Cardiac fibroblast (primary cell): ENCODE measurements at regions not wholly inside any gene's neighbourhood (a gene's known extent, or its start where the extent isn't known, plus 50 kb on each side); places are given as distances from the start of the nearest gene placed in this dataset.

Experiments used
- DNase-seq, 2 donors: peaks; one replicate each; pipeline versions ENCODE4 v3.0.0 to v3.0.0-alpha.2; 2010; ENCODE audit warnings: low read depth in 2 of 2
- H3K4me3 ChIP-seq, 2 donors: replicated peaks in 1 of 2; 1 replicate in 1 of 2; 2 replicates in 1 of 2; pipeline ENCODE4 v1.5.1; 2011; ENCODE audit warnings: low read depth in 2 of 2, low read length in 2 of 2, mild to moderate bottlenecking in 2 of 2, moderate library complexity in 1 of 2
- CTCF ChIP-seq: IDR thresholded peaks from one replicate; pipeline ENCODE4 v1.5.1; 2011; ENCODE audit warnings: low read depth, mild to moderate bottlenecking, low read length, inconsistent platforms

- no peak overlapping the region for H3K4me3 ChIP-seq
- TF ChIP-seq CTCF: no peak
- no peak for DNase-seq
Measured at GRCh38 chr16:35737076-35737475, 2277.7 kb downstream of the TP53TG3F start.

GRCh38 chr16:35741546-35741945 lies 2282.1 kb downstream of the TP53TG3F start:
- no peak for DNase-seq
- no peak overlapping the region for H3K4me3 ChIP-seq
- no peak for TF ChIP-seq CTCF

DNA sequence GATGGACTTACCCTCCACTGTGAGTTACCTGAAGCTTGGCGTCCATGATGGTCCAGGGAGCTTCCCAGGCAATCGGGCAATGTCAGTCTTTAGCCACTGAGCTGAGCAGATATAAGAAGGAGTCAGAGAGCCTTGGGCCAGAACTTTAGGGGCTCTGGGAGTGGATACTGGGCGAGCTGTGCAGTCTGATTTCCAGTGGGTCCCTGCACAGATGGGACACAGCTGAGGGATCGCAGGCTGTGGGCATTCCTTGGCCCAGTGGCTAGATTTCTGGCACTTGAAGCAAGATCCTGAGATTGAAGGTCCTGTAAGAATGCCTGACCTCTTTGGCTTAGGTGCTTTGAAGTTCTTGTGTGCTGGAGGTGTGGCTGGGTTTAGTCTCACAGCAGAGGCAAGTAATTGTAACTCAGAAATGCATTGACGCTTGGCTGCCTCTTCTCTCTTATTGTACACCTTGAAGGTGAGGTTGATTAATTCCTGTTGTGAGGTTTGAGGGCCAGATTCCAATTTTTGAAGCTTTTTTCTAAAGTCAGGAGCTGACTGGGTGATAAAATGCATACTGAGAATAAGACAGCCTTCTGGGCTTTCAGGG lies 2283.8 kb downstream of the TP53TG3F start:
- no peak overlapping the region for H3K4me3 ChIP-seq
- no peak for TF ChIP-seq CTCF
- no peak for DNase-seq

DNA sequence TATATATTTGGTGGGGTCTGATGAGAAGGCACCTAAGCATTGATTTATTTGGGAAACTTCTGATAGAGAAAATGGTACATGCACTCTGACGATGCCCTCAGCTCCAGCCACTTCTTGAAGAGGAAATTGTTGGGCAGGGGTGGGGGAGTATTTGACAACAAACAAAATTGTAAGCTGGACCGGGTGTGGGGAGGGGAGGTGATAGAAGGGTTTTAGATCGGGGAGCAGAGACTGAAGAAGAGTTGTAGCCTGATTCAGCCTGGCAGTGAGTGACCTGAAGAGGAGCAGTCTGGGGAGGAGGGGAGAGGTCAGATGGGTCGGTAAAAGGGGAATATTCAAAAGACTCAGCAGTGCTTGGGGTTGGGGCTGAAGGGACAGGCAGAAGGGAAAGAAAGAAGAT lies 2284.7 kb downstream of the TP53TG3F start:
- TF ChIP-seq CTCF: no peak
- no peak overlapping the region for H3K4me3 ChIP-seq
- DNase-seq: no peak

DNA sequence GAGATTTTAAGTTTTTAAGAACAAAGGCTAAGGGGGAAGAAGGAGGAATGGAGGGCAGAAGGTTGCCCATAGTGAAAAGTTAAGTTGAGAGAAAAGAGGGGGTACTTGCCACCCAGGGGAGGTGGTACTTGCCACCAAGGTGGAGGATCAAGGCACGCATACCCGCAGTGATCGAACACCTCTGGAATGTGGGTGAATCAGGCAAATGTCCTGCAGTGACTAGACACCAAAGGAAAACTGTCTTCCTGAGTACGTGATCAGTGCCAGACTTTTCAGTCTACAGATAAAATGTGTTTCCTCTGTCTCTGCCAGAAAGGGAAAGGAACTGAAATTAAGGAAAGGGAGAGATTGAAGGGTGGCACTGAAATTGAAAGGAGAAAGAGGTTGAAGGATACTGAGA lies 2285.3 kb downstream of the TP53TG3F start:
- no peak overlapping the region for H3K4me3 ChIP-seq
- peak in 1 of 2 donors; percentile 1 for DNase-seq
- no peak for TF ChIP-seq CTCF

DNA sequence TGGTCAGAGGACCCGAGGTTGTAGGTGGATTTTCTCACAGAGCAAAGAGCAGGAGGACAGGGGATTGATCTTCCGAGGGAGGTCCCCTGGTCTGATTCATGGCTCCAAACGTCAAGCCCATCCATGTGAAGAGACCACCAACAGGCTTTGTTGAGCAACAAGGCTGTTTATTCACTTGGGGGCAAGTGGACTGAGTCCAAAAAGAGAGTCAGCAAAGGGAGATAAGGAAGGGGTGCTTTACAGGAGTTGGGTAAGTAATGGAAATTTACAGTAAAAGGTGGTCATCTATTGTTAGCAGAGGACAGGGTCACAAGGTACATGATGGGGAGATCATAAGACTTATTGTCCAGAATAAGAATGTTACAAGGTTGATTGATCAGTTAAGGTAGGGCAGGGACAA lies 2285.8 kb downstream of the TP53TG3F start:
- no peak for DNase-seq
- H3K4me3 ChIP-seq: no peak overlapping the region
- TF ChIP-seq CTCF: no peak

DNA sequence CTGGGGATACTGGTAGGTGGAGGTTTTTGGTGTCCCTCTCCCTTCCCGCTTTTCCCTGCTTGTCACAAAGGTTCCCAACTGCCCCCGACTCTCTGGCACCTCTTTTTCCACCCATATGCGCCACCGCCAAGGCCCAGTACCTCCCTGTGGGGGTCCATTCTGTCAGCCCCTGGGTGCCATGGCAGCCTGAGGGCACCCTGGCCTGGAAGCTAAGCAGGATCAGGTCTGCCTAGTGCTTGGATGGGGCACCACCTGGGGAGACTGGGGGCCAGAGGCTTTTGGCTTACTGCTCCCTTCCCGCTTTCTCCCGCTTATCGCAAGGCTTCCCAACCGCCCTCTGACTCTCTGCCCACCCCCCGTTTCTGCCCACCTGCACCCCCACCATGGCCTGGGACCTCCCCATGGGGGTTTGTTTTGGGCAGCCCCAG lies 2286.4 kb downstream of the TP53TG3F start:
- DNase-seq: no peak
- TF ChIP-seq CTCF: no peak
- no peak overlapping the region for H3K4me3 ChIP-seq
